PC-9 (cell line): ENCODE measurements at regions not wholly inside any gene's neighbourhood (a gene's known extent, or its start where the extent isn't known, plus 50 kb on each side); places are given as distances from the start of the nearest gene placed in this dataset.

Experiments used
- CTCF ChIP-seq: fragments of 200-600 bp; sonication (generic); conservative IDR thresholded peaks from 2 replicates; pipeline ENCODE4 v1.6.1; 2017; ENCODE audit warnings: mixed run types, antibody characterized with exemption, mild to moderate bottlenecking, moderate library complexity
- EZH2 ChIP-seq: fragments of 200-600 bp; sonication (generic); IDR thresholded peaks from 2 replicates; pipeline ENCODE4 v1.8.0; 2017; ENCODE audit warnings: antibody characterized with exemption, low read depth

GRCh38 chr3:40793730-40794129 is 269.0 kb downstream of the ZNF621 start:
- TF ChIP-seq EZH2 (no peak), CTCF (no peak)
